Eye (tissue), 1 donor: ENCODE measurements at regions not wholly inside any gene's neighbourhood (a gene's known extent, or its start where the extent isn't known, plus 50 kb on each side); places are given as distances from the start of the nearest gene placed in this dataset.

Source experiments
- DNase-seq: peaks from one replicate; pipeline ENCODE4 v3.0.0-alpha.2; 2015

DNA sequence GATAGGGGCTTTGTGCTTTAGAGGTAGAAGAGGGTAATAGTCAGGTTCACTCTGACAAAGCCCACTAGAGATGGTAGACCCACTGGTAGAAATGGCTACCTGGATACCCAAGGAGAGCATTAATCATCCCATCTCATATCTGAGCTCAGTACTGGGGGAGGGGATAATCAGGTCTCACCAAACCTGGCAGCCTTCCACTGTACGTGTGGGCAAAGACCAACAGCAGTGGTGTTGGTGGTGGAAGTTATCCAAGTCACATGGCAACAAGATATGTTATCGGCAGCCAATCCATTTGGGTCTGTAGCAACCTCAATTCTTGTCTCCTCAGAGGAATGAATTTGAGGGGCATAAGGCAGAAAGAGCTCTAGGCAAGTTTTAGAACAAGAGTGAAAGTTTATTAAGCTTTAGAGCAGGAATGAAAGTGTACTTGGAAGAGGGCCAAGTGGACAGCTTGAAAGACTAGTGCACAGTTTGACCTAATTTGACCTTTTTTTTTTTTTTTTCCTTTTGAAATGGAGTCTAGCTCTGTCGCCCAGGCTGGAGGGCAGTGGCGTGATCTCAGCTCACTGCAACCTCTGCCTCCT is 67.0 kb upstream of the CXCL13 start:
- DNase-seq, result no peak
